Spleen (tissue), 11 donors: ENCODE measurements at regions not wholly inside any gene's neighbourhood (a gene's known extent, or its start where the extent isn't known, plus 50 kb on each side); places are given as distances from the start of the nearest gene placed in this dataset.
"Not testable (repeated sequence)": the region's sequence is repeated elsewhere in the genome, so short reads cannot be mapped to it uniquely, and the experiment has no call there.

ENCODE experiments used
- DNase-seq: peaks from one replicate; pipeline ENCODE4 v3.0.0-alpha.2; 2020
- H3K27ac ChIP-seq, 8 donors: fragments of 200-600 bp; sonication (generic) in 7 of 8; 1 replicate in 4 of 8; 2 replicates in 4 of 8; pipeline versions ENCODE4 v1.5.0 to v1.8.0; 2016 to 2021; ENCODE audit warnings: inconsistent platforms in 4 of 8, mild to moderate bottlenecking in 4 of 8, moderate library complexity in 1 of 8
- H3K27me3 ChIP-seq, 7 donors: fragments of 200-600 bp; sonication (generic) in 6 of 7; replicated peaks in 1 of 7; 1 replicate in 4 of 7; 2 replicates in 3 of 7; pipeline versions ENCODE4 v1.5.0 to v1.8.0; 2016 to 2021; ENCODE audit warnings: inconsistent platforms in 3 of 7, mild to moderate bottlenecking in 1 of 7
- H3K36me3 ChIP-seq, 6 donors: fragments of 200-600 bp; sonication (generic) in 5 of 6; 1 replicate in 4 of 6; 2 replicates in 2 of 6; pipeline versions ENCODE4 v1.5.0 to v1.8.0; 2016 to 2021; ENCODE audit warnings: inconsistent platforms in 2 of 6
- H3K4me1 ChIP-seq, 6 donors: fragments of 200-600 bp; sonication (generic) in 5 of 6; 1 replicate in 3 of 6; 2 replicates in 3 of 6; pipeline versions ENCODE4 v1.5.0 to v1.8.0; 2016 to 2021; ENCODE audit warnings: inconsistent platforms in 3 of 6
- H3K4me3 ChIP-seq, 8 donors: fragments of 200-600 bp; sonication (generic) in 7 of 8; 1 replicate in 4 of 8; 2 replicates in 4 of 8; pipeline versions ENCODE4 v1.5.0 to v1.8.0; 2016 to 2021; ENCODE audit warnings: inconsistent platforms in 4 of 8, mild to moderate bottlenecking in 4 of 8, moderate library complexity in 2 of 8
- H3K9me3 ChIP-seq, 8 donors: fragments of 200-600 bp; sonication (generic) in 7 of 8; 1 replicate in 4 of 8; 2 replicates in 4 of 8; pipeline versions ENCODE4 v1.5.0 to v1.8.0; 2016 to 2021; ENCODE audit warnings: inconsistent platforms in 4 of 8
- WGBS, 5 donors: extraction: QIAGEN DNeasy Blood & Tissue Kit in 3 of 5; methylation state at CpG; one replicate each; pipeline versions ENCODE4 v1.1.5 to v1.1.7; 2013 to 2018; 5-methylcytosine and 5-hydroxymethylcytosine counted together
- intact Hi-C: fragments of 100-400 bp; cut with DNase I; formaldehyde crosslinking; loops from one replicate; pipeline ENCODE4 v1.15.0; 2023; ENCODE audit warnings: low total_unique reads
- donor health status: healthy with polysubstance abuse.
- donor health status: DM: no; HTN: no; CAD: no; lungs with moderate emphysema.
- donor health status: DM: no; HTN: no; CAD: no.
- donor health status: Bipolar disorder and iron deficiency.
- donor health status: healthy.
- donor health status: DM: no; HTN: no; CAD: no.
- donor health status: DM: yes; HTN: yes; CAD: no.

DNA sequence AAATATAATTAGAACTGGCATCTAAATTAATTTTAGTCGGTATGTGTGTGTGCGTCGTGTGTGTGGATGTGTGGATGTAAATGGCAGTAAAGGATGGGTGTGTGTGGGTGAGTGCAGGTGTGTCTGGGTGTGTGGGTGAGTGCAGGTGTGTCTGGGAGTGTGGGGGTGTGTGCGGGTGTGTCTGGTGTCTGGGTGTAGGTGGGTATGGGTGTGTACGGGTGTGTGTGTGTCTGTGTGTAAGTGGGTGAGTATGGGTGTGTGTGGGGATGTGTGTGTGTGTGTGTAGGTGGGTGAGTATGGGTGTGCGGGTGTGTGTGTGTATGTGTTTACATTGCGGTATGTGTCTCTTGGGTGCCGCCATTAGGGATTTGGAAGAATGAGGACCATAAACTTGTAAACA, 55.0 kb downstream of the OR11H1 start:
- H3K27ac ChIP-seq, intact Hi-C loops, H3K9me3 ChIP-seq, H3K27me3 ChIP-seq, H3K4me3 ChIP-seq, H3K36me3 ChIP-seq, H3K4me1 ChIP-seq, DNase-seq: not testable (repeated sequence)
- WGBS, 5 donors = 98 to 100% methylated on average over 3 of the region's 8 CpGs; no CpG with 5 or more reads in 3 of the 5 donors

DNA sequence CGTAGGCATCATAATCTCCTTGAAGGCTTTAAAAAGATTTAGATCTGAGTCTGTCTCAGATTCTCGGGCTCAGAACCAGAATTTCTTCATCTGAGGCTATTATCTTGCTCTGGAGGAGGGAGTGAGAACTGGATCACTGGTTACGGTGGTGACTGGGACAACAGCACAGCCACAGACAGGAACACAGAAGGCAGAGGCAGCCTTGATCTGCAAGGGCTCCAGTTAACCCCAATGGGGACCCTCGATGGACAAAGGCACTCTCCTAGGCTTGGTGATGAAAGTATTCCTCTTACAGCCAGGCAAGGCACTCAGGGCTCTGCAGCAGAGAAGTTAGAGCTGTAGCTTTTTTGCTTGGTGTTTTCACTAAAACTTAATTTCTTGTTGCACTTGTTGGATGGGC, 74.2 kb downstream of the OR11H1 start:
- H3K4me3 ChIP-seq, H3K4me1 ChIP-seq, H3K9me3 ChIP-seq, H3K27me3 ChIP-seq, H3K27ac ChIP-seq, H3K36me3 ChIP-seq, DNase-seq, intact Hi-C loops: not testable (repeated sequence)
- 41% methylated on average over 2 of the region's 4 CpGs; no CpG with 5 or more reads in 4 of the 5 donors for WGBS, 5 donors

DNA sequence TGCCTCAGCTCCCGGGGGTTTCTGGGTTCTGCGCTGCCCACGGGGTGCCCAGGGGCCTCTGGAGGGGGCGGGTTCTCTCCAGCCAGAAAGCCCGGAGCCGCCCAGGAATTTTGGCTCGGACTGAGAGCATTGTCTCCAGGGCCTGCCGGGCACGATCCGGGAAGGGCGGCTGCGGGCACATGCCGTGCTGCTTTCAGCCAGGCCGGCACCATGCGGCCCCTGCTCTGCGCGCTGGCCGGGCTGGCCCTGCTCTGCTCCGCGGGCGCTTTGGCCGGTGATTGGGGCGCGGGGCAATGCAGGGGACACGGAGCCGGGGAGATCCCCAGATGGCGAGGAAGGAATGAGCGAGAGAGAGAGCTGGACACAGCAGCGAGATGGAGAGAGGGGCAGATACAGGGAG, 75.1 kb downstream of the OR11H1 start:
- H3K36me3 ChIP-seq, H3K9me3 ChIP-seq, H3K27ac ChIP-seq, H3K4me1 ChIP-seq, intact Hi-C loops, H3K27me3 ChIP-seq, H3K4me3 ChIP-seq, DNase-seq: not testable (repeated sequence)
- 68 to 80% (median 75%) methylated on average over 5 to 11 of the region's 29 CpGs for WGBS, 5 donors

DNA sequence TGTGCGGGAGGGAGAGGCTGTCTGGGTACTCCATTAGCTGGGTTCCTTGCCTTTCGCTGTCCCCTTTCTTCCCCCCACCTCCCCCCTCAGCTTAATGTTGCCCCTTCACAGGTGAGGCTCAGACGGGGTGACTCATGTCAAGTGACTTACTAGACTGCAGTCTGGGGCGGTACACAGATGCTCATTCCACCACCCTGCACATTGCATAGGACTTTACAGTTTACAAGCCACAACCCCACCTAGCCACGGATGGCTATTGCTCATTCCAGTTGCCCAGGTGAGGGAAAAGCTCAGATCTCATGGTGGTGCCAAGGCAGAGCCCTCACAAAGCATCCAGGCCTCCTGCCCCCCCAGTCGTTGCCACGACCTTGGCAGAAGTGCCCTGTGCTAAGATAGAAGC, 76.2 kb downstream of the OR11H1 start:
- no CpG with 5 or more reads among the region's 7 CpGs for WGBS, 5 donors
- DNase-seq, H3K4me3 ChIP-seq, H3K27ac ChIP-seq, intact Hi-C loops, H3K9me3 ChIP-seq, H3K27me3 ChIP-seq, H3K36me3 ChIP-seq, H3K4me1 ChIP-seq: not testable (repeated sequence)

DNA sequence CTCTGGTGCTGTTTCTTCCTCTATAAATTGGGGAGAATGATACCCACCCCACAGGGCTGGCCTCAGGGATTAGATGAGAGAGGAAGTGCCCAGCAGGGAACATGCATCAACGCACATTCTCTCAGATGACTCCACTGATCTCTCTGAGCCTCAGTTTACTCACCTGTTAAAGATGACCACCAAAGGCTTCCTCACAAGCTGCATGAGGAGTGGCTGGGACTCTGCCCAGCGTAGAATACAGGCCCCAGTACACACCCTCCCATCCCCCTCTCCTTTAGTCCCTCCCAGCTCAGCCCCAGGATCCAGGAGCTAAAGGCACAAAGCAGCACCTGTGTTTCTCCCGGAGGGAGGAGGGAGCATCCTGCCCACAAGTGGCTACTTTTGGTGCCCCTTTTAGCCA, 76.7 kb downstream of the OR11H1 start:
- H3K27me3 ChIP-seq, DNase-seq, H3K36me3 ChIP-seq, H3K4me1 ChIP-seq, intact Hi-C loops, H3K4me3 ChIP-seq, H3K9me3 ChIP-seq, H3K27ac ChIP-seq: not testable (repeated sequence)
- 43 to 100% (median 60%) methylated on average over 1 to 2 of the region's 3 CpGs; no CpG with 5 or more reads in 1 of the 5 donors for WGBS, 5 donors

DNA sequence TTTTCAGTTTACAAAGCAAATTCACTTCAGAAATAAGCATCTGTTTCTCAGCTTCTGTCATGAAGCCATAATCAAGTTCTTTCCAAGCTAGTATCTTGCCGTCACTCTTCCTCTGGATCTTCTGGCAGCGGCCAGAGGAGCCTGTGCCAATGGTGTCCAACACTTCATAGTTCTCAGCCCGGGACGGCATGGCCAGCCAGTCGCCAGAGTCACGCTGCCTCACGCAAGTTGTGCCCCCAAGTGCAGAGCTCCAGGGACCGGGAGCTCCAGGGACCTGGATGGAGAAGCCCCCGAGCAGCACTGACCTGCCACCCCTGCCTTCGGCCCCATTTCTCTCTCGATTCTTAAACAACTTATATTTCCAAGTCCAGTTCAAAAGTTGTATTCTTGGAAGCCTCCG, 76.9 kb upstream of the POTEH start:
- H3K27me3 ChIP-seq, intact Hi-C loops, H3K4me1 ChIP-seq, H3K27ac ChIP-seq, H3K4me3 ChIP-seq, H3K36me3 ChIP-seq, H3K9me3 ChIP-seq: not testable (repeated sequence)
- WGBS, 5 donors = 78 to 90% (median 85%) methylated on average over 10 to 12 of the region's 12 CpGs
- DNase-seq = peak; percentile 67

DNA sequence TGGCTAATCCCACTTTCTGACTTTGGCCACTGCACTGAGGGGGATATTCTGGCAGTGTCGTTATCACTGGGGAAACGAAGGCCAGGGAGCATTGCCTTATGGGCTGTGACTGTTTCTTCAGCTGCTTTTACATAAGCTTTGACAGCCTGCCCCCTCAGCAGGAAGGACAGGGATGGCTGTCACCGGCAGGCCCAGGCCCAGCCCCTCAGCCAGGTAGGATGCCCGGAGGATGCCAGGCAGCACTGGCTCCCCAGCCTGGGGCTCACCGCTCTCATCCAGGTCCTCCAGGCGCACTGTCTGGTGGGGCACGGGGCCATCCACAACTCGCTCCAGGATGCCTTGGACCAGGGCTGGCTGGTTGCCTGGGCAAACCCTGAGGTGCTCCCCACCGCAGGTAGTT, 74.7 kb upstream of the POTEH start:
- H3K4me3 ChIP-seq, H3K27ac ChIP-seq, H3K4me1 ChIP-seq, H3K9me3 ChIP-seq, H3K36me3 ChIP-seq, intact Hi-C loops, H3K27me3 ChIP-seq: not testable (repeated sequence)
- 79 to 98% (median 82%) methylated on average over 4 to 7 of the region's 9 CpGs; no CpG with 5 or more reads in 2 of the 5 donors for WGBS, 5 donors
- peak; percentile 66 for DNase-seq

DNA sequence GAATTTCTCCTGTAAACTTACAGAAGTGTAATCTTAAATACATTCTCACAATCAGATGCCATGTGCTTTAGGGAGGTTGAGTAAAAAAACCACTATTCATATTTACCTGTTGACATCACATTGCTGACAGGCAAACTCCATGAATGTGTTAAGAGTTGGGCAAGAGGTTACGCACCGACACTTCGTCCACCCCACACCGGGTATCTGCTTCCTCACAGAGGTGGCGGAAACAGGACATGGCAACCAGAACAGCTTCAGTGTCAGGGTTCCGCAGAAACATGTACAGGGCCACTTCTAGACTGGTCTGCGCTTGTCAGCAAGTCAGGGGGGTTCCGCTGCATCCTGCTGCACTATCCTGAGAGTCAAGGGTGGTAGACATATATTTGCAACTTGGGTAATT, 61.6 kb upstream of the POTEH start:
- DNase-seq = peak; percentile 73
- intact Hi-C loops, H3K36me3 ChIP-seq, H3K4me1 ChIP-seq, H3K27ac ChIP-seq, H3K27me3 ChIP-seq, H3K4me3 ChIP-seq: not testable (repeated sequence)
- WGBS, 5 donors = 79 to 90% (median 79%) methylated on average over 8 of the region's 8 CpGs
- peaks cover 0 to 11% (median 0%) of the 10 kb centered on the region in 8 donors for H3K9me3 ChIP-seq

DNA sequence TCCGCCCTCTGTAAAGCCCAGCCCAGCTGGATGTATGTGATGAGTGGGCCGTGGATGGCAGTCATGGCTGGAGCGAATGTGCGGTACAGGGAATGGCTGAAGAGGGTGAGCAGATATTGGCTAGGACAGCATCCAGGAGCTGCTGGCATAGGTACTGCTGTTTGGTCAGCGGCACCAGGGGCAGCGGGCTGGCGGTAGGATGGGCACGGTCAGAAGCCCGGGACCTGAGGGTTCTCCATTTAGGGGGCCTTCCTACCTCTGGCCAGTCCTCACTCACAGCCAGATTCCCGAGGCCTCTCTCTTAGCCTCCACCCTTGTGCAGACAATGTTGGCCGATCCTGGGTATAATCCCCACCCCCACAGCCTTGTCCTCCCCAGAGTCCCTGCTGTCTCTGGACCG, 53.1 kb upstream of the POTEH start:
- WGBS, 5 donors = 86 to 96% (median 88%) methylated on average over 6 to 11 of the region's 12 CpGs; no CpG with 5 or more reads in 1 of the 5 donors
- H3K4me3 ChIP-seq, H3K27ac ChIP-seq, H3K9me3 ChIP-seq, H3K36me3 ChIP-seq, H3K4me1 ChIP-seq, intact Hi-C loops, H3K27me3 ChIP-seq: not testable (repeated sequence)
- peak; percentile 41 for DNase-seq

DNA sequence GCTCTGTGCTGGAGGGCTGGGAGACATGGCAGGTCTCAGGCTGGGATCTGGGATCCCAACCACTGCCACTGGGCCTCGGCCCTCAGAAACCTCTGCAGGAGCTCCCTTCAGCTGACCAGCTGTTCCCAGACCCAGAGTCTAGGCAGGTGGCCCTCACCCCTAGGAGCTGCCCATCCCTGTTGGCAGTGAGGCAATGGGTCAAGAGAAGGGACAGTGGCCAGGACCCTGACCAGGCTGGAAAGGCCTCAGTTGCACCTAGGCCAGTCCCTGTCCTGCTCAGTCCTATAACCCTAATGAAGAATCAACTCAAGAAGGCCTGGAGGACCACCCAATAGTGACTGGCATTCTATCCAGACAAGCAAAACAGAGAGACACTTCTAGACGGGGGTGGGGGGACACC, 52.4 kb upstream of the POTEH start:
- intact Hi-C loops, H3K4me1 ChIP-seq, H3K27ac ChIP-seq, H3K36me3 ChIP-seq, H3K27me3 ChIP-seq, H3K9me3 ChIP-seq, H3K4me3 ChIP-seq: not testable (repeated sequence)
- peak; percentile 51 for DNase-seq
- WGBS, 5 donors = no CpG with 5 or more reads among the region's 2 CpGs

DNA sequence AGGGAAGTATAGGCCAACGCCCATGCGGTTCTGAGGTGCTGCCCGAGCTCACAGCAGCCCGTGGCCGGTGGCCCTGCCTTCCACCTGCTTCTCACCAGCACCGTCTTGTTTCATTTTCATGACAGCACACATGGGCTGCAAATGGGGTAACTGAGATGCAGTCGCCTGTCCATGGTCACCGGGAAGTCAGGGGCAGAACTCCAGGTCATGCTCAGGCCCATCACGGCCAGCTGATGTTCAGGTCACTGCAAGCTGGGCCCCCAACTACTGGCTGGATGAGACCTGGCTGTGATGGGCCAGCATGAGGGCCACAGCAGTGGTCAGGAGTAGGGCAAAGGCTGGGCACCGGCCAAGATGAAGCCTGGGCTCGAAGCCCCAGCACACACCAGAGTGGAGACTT, 51.9 kb upstream of the POTEH start:
- H3K36me3 ChIP-seq, H3K27ac ChIP-seq, intact Hi-C loops, H3K4me1 ChIP-seq, H3K27me3 ChIP-seq, H3K9me3 ChIP-seq, H3K4me3 ChIP-seq: not testable (repeated sequence)
- peak; percentile 74 for DNase-seq
- WGBS, 5 donors = 80 to 87% (median 82%) methylated on average over 3 to 8 of the region's 11 CpGs
